ENCODE measurements at regions not wholly inside any gene's neighbourhood (a gene's known extent, or its start where the extent isn't known, plus 50 kb on each side); places are given as distances from the start of the nearest gene placed in this dataset.
"Not testable (repeated sequence)": the region's sequence is repeated elsewhere in the genome, so short reads cannot be mapped to it uniquely, and the experiment has no call there.

- not testable (repeated sequence) for TF ChIP-seq CTCF (IDR thresholded peaks at IDR 0.05; ENCODE audit: borderline replicate concordance, extremely low read depth, low read length, poor library complexity, severe bottlenecking); EZH2 (IDR thresholded peaks at IDR 0.05; ENCODE audit: borderline replicate concordance, low read depth, low read length, severe bottlenecking)
These were observed 4363.9 kb upstream of the TPTE start for GRCh38 chr21:6157515-6157914.

Data from DND-41 (cell line).